SK-N-SH treated with all-trans-retinoic acid at 6 μM for 48 hours (cell line): ENCODE measurements at regions not wholly inside any gene's neighbourhood (a gene's known extent, or its start where the extent isn't known, plus 50 kb on each side); places are given as distances from the start of the nearest gene placed in this dataset.

Experiments
- ATAC-seq: fragments of 200-7000 bp; cut with Tn5 transposase; 3 replicates; pipeline ENCODE4 v1.9.1; 2020; ENCODE audit warnings: mild to moderate bottlenecking, moderate library complexity
- ARNTL ChIP-seq: fragments of 450-650 bp; formaldehyde crosslinking; IDR thresholded peaks from 2 replicates; pipeline ENCODE4 v1.5.0; 2020; ENCODE audit warnings: low read depth, mild to moderate bottlenecking, moderate library complexity, borderline replicate concordance
- BACH2 ChIP-seq: fragments of 250-450 bp; sonication (Bioruptor Pico); IDR thresholded peaks from 2 replicates; pipeline ENCODE4 v1.9.0; 2021; ENCODE audit warnings: mild to moderate bottlenecking, borderline replicate concordance
- CSDC2 ChIP-seq: fragments of 250-450 bp; sonication (Bioruptor Pico); IDR thresholded peaks from 2 replicates; pipeline ENCODE4 v1.5.0; 2020; ENCODE audit warnings: mild to moderate bottlenecking, moderate library complexity
- ESRRG ChIP-seq: fragments of 250-450 bp; sonication (Bioruptor Pico); IDR thresholded peaks from 2 replicates; pipeline ENCODE4 v1.6.1; 2021; ENCODE audit warnings: mild to moderate bottlenecking
- GLIS3 ChIP-seq: fragments of 250-450 bp; sonication (Bioruptor Pico); IDR thresholded peaks from 2 replicates; pipeline ENCODE4 v1.5.0; 2020; ENCODE audit warnings: mild to moderate bottlenecking, moderate library complexity
- ISL1 ChIP-seq: fragments of 250-450 bp; sonication (Bioruptor Pico); IDR thresholded peaks from 2 replicates; pipeline ENCODE4 v2.1.2; 2022; ENCODE audit warnings: mild to moderate bottlenecking, moderate library complexity
- OSR1 ChIP-seq: fragments of 250-450 bp; sonication (Bioruptor Pico); IDR thresholded peaks from 2 replicates; pipeline ENCODE4 v1.8.0; 2022; ENCODE audit warnings: moderate library complexity, mild to moderate bottlenecking, inconsistent platforms
- PPARA ChIP-seq: fragments of 250-450 bp; sonication (Bioruptor Pico); IDR thresholded peaks from 2 replicates; pipeline ENCODE4 v1.5.0; 2020; ENCODE audit warnings: mild to moderate bottlenecking, borderline replicate concordance
- RARB ChIP-seq: fragments of 250-450 bp; sonication (Bioruptor Pico); IDR thresholded peaks from 2 replicates; pipeline ENCODE4 v1.8.0; 2021; ENCODE audit warnings: mild to moderate bottlenecking, moderate library complexity
- TCF4 ChIP-seq: fragments of 250-450 bp; sonication (Bioruptor Pico); IDR thresholded peaks from 2 replicates; pipeline ENCODE4 v1.8.0; 2021; ENCODE audit warnings: mild to moderate bottlenecking, moderate library complexity, borderline replicate concordance
- TOX ChIP-seq: fragments of 250-450 bp; sonication (Bioruptor Pico); IDR thresholded peaks from 2 replicates; pipeline ENCODE4 v1.8.0; 2021; ENCODE audit warnings: mild to moderate bottlenecking, moderate library complexity, borderline replicate concordance
- ZC3H10 ChIP-seq: fragments of 250-450 bp; sonication (Bioruptor Pico); IDR thresholded peaks from 2 replicates; pipeline ENCODE4 v1.5.1; 2021; ENCODE audit warnings: mild to moderate bottlenecking, moderate library complexity
- ZFP3 ChIP-seq: fragments of 250-450 bp; sonication (Bioruptor Pico); IDR thresholded peaks from 2 replicates; pipeline ENCODE4 v1.5.0; 2020; ENCODE audit warnings: mild to moderate bottlenecking, moderate library complexity
- ZFP30 ChIP-seq: fragments of 450-650 bp; formaldehyde crosslinking; IDR thresholded peaks from 2 replicates; pipeline ENCODE4 v1.5.0; 2022; ENCODE audit warnings: mild to moderate bottlenecking, moderate library complexity
- ZNF70 ChIP-seq: fragments of 450-650 bp; formaldehyde crosslinking; IDR thresholded peaks from 2 replicates; pipeline ENCODE4 v1.5.0; 2020; ENCODE audit warnings: mild to moderate bottlenecking, moderate library complexity
- ZNF8 ChIP-seq: fragments of 450-650 bp; formaldehyde crosslinking; IDR thresholded peaks from 2 replicates; pipeline ENCODE4 v1.5.0; 2020; ENCODE audit warnings: mild to moderate bottlenecking, moderate library complexity
- TF ChIP-seq, protein P1 (sequence below): fragments of 250-450 bp; sonication (Bioruptor Pico); IDR thresholded peaks from 2 replicates; pipeline ENCODE4 v1.8.0; 2021; ENCODE audit warnings: low read depth, mild to moderate bottlenecking, moderate library complexity, borderline replicate concordance
- TF ChIP-seq, protein P2 (sequence below): fragments of 250-450 bp; sonication (Bioruptor Pico); IDR thresholded peaks from 2 replicates; pipeline ENCODE4 v1.5.0; 2020; ENCODE audit warnings: mild to moderate bottlenecking, moderate library complexity
- TF ChIP-seq, protein P3 (sequence below): fragments of 250-450 bp; sonication (Bioruptor Pico); IDR thresholded peaks from 2 replicates; pipeline ENCODE4 v1.8.0; 2020; ENCODE audit warnings: mild to moderate bottlenecking, moderate library complexity, borderline replicate concordance

DNA sequence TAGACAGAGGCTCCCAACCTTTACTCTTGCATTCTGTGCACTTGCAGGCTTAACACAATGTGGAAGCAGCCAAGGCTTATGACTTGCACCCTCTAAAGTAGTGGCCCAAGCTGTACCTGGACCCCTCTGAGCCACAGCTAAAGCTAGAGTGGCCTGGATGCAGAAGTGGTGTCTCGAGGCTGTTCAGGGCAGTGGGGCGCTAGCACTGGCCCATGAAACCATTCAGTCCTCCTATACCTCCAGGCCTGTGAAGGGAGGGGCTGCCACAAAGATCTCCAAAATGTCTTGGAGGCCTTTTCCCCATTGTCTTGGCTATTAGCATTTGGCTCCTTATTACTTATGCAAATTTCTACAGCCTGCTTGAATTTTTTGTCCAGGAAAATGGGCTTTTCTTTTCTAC, 207.7 kb downstream of the OSR1 start:
- no peak for ATAC-seq
- TF ChIP-seq ISL1 = no peak

DNA sequence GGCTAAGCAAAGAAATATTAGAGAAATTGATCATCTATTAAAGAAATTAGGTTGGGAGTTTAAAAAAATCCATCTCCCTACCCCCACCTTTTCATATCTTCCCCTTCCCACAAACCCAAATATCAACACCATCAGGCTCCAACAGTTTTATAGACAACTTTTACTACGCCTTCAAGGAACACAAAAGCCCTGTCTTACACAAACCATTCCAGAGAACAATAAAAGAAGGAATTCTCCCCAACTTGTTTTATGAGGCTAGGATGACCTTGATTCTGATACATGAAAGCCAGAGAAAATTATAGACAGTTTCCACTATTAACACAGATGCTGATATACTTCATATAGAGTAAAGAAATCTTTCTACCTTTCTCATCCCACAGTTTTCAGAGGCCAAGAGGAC, 211.6 kb downstream of the OSR1 start:
- TF ChIP-seq ZC3H10 (CRISPR knock-in tag) (no peak), BACH2 (CRISPR knock-in tag) (no peak), RARB (no peak), ZFP3 (CRISPR knock-in tag) (no peak), ESRRG (CRISPR knock-in tag) (no peak), ZNF70 (CRISPR knock-in tag) (no peak), TOX (CRISPR knock-in tag) (no peak)
- no peak for ATAC-seq

DNA sequence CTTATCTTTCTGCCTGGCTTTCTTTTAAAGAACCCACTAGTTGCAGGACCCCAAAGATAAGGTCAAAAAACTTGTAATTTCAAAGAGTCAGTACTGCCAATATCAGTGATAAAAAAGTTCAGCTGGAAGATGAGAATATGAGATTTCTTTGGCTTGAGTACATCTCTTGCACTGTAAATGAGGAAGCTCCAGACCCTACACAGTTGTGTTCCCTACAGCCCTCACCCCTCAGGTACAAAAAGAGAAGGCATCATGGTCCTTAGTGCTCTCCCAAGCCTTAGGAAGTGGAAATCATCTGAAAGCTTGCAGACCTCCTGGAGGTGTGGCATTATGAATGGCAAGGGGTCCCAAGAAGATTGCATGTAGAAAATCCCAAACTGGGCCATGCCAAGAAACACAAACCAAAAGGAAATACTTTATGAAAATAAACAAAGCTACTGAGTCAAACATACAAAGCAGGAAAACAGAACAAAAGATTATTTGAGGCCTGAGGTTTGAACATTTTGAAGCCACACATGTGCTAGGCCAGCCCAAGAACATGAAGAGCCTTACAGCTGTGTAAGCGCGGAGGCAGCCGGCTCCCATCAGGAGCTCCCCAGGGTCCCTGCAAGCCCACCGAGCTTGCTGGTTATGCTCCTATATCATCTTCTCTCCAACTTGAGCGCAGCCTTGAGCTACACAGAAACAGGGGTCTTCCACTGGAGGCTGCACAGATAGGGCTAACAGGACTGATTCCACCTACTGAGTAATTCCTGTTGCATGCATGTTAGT, 217.0 kb downstream of the OSR1 start:
- no peak for TF ChIP-seq CSDC2 (CRISPR knock-in tag)
- TF ChIP-seq PPARA (CRISPR knock-in tag) = no peak
- TF ChIP-seq, protein P1, sequence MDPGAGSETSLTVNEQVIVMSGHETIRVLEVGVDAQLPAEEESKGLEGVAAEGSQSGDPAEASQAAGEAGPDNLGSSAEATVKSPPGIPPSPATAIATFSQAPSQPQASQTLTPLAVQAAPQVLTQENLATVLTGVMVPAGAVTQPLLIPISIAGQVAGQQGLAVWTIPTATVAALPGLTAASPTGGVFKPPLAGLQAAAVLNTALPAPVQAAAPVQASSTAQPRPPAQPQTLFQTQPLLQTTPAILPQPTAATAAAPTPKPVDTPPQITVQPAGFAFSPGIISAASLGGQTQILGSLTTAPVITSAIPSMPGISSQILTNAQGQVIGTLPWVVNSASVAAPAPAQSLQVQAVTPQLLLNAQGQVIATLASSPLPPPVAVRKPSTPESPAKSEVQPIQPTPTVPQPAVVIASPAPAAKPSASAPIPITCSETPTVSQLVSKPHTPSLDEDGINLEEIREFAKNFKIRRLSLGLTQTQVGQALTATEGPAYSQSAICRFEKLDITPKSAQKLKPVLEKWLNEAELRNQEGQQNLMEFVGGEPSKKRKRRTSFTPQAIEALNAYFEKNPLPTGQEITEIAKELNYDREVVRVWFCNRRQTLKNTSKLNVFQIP = no peak
- TF ChIP-seq TOX (CRISPR knock-in tag) = no peak
- TF ChIP-seq RARB = no peak
- TF ChIP-seq, protein P2, sequence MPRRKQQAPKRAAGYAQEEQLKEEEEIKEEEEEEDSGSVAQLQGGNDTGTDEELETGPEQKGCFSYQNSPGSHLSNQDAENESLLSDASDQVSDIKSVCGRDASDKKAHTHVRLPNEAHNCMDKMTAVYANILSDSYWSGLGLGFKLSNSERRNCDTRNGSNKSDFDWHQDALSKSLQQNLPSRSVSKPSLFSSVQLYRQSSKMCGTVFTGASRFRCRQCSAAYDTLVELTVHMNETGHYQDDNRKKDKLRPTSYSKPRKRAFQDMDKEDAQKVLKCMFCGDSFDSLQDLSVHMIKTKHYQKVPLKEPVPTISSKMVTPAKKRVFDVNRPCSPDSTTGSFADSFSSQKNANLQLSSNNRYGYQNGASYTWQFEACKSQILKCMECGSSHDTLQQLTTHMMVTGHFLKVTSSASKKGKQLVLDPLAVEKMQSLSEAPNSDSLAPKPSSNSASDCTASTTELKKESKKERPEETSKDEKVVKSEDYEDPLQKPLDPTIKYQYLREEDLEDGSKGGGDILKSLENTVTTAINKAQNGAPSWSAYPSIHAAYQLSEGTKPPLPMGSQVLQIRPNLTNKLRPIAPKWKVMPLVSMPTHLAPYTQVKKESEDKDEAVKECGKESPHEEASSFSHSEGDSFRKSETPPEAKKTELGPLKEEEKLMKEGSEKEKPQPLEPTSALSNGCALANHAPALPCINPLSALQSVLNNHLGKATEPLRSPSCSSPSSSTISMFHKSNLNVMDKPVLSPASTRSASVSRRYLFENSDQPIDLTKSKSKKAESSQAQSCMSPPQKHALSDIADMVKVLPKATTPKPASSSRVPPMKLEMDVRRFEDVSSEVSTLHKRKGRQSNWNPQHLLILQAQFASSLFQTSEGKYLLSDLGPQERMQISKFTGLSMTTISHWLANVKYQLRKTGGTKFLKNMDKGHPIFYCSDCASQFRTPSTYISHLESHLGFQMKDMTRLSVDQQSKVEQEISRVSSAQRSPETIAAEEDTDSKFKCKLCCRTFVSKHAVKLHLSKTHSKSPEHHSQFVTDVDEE (CRISPR knock-in tag) = no peak
- TF ChIP-seq, protein P3, sequence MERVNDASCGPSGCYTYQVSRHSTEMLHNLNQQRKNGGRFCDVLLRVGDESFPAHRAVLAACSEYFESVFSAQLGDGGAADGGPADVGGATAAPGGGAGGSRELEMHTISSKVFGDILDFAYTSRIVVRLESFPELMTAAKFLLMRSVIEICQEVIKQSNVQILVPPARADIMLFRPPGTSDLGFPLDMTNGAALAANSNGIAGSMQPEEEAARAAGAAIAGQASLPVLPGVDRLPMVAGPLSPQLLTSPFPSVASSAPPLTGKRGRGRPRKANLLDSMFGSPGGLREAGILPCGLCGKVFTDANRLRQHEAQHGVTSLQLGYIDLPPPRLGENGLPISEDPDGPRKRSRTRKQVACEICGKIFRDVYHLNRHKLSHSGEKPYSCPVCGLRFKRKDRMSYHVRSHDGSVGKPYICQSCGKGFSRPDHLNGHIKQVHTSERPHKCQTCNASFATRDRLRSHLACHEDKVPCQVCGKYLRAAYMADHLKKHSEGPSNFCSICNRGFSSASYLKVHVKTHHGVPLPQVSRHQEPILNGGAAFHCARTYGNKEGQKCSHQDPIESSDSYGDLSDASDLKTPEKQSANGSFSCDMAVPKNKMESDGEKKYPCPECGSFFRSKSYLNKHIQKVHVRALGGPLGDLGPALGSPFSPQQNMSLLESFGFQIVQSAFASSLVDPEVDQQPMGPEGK = no peak
- TF ChIP-seq BACH2 (CRISPR knock-in tag) = no peak
- no peak for TF ChIP-seq ARNTL (CRISPR knock-in tag)
- no peak for TF ChIP-seq GLIS3 (CRISPR knock-in tag)
- no peak for TF ChIP-seq ESRRG (CRISPR knock-in tag)
- no peak for TF ChIP-seq ZNF8 (CRISPR knock-in tag)
- TF ChIP-seq, all 23 proteins: peak for 0
- ATAC-seq = no peak

DNA sequence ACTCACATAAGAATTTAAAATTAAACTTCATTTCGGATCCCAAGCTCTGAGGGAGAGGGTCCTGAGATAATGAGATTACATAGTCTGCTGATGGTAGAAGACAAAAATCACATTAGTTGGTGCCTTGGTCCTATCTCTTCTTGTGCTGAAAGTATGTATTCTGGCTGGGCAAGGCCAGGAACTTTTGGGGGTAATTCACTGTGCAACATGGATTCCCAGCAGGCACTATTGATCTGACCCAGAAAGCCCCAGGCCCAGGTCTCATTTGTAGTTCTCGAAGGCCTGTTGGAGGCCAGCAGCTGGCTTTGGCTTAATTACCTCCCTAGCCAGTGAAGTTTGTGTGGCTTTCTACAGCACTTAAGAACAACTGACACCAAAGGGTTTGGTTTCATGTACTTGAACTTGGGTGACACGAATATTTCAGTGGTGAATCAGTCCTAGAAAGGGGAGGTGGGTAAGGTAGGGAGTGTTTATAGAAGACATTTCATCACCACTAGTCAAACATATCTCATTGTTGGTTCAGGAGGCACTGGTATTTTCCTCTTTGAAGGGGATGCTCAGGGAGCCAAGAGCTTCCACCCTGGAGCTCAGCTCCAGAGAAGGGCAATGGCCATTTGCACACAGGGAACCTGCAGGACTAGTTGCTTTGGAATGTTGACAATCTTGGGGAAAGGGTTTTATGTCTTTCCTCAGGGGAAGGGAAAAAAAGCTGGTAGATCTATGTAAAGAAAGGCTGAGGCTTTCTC, 217.8 kb downstream of the OSR1 start:
- ATAC-seq = peak; percentile 53
- TF ChIP-seq OSR1 (no peak), ZFP3 (CRISPR knock-in tag) (no peak), ARNTL (CRISPR knock-in tag) (no peak), ESRRG (CRISPR knock-in tag) (no peak), ZNF8 (CRISPR knock-in tag) (no peak), PPARA (CRISPR knock-in tag) (no peak), GLIS3 (CRISPR knock-in tag) (no peak), TCF4 (CRISPR knock-in tag) (no peak)

DNA sequence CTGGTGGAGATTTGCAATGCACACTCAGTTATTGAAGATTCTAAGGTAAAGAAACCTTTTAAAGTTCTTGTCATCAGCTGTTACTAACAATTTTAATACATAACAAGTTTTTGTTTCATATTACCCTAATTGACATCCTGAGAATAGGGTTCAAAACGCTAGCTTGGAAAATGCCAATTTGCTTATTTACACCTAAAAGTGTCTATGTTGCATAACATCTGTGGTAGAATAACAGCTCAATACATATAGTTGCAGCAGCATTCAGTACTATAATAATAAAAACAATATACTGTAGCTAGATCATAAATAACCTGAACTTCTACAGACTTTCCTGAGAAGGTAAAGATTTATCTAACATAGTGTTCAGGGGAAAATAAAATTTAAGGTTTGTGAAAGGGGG, 219.0 kb downstream of the OSR1 start:
- TF ChIP-seq TOX (CRISPR knock-in tag) = no peak
- TF ChIP-seq ARNTL (CRISPR knock-in tag) = no peak
- no peak for TF ChIP-seq RARB
- no peak for TF ChIP-seq ZNF70 (CRISPR knock-in tag)
- no peak for TF ChIP-seq GLIS3 (CRISPR knock-in tag)
- TF ChIP-seq ZFP30 = no peak
- ATAC-seq = no peak
